Lung (tissue), 11 donors: ENCODE measurements at regions not wholly inside any gene's neighbourhood (a gene's known extent, or its start where the extent isn't known, plus 50 kb on each side); places are given as distances from the start of the nearest gene placed in this dataset.

Experiments used
- ATAC-seq: fragments of 200-7000 bp; cut with Tn5 transposase; one replicate; pipeline ENCODE4 v1.9.1; 2020; ENCODE audit warnings: moderate number of reproducible peaks; ENCODE audit not compliant: insufficient read depth, low FRiP score
- DNase-seq, 3 donors: peaks; one replicate each; pipeline ENCODE4 v3.0.0-alpha.2; 2013 to 2017
- H3K27ac ChIP-seq, 2 donors: one replicate each; pipeline ENCODE4 v1.5.1; 2013; ENCODE audit warnings: mild to moderate bottlenecking in 2 of 2, moderate library complexity in 2 of 2, control low read depth in 1 of 2, inconsistent platforms in 1 of 2, low read depth in 1 of 2, low read length in 1 of 2
- H3K27me3 ChIP-seq, 3 donors: one replicate each; pipeline ENCODE4 v1.5.1; 2013; ENCODE audit warnings: low read length in 2 of 3; ENCODE audit not compliant: control insufficient read depth in 3 of 3, insufficient read depth in 3 of 3
- H3K36me3 ChIP-seq, 4 donors: one replicate each; pipeline ENCODE4 v1.5.1; 2013; ENCODE audit warnings: low read length in 4 of 4, mild to moderate bottlenecking in 1 of 4, moderate library complexity in 1 of 4; ENCODE audit not compliant: control insufficient read depth in 4 of 4, insufficient read depth in 4 of 4
- H3K4me1 ChIP-seq, 5 donors: one replicate each; pipeline ENCODE4 v1.5.1; 2013; ENCODE audit warnings: low read length in 5 of 5, mild to moderate bottlenecking in 2 of 5, moderate library complexity in 1 of 5; ENCODE audit not compliant: control insufficient read depth in 5 of 5, insufficient read depth in 5 of 5
- H3K4me3 ChIP-seq: one replicate; pipeline ENCODE4 v1.5.1; 2013; ENCODE audit warnings: mild to moderate bottlenecking, control low read depth, moderate library complexity
- H3K9ac ChIP-seq, 2 donors: one replicate each; pipeline ENCODE4 v1.5.1; 2013; ENCODE audit warnings: low read length in 2 of 2, control low read depth in 1 of 2; ENCODE audit not compliant: insufficient read depth in 1 of 2
- H3K9me3 ChIP-seq, 4 donors: one replicate each; pipeline ENCODE4 v1.5.1; 2013; ENCODE audit warnings: low read length in 3 of 4, mild to moderate bottlenecking in 1 of 4, moderate library complexity in 1 of 4; ENCODE audit not compliant: control insufficient read depth in 4 of 4, insufficient read depth in 3 of 4
- WGBS, 2 donors: extraction: QIAGEN DNeasy Blood & Tissue Kit; methylation state at CpG; one replicate each; pipeline ENCODE4 v1.1.7; 2013; 5-methylcytosine and 5-hydroxymethylcytosine counted together
- TF ChIP-seq, protein P1 (sequence below): IDR thresholded peaks from 2 replicates; pipeline ENCODE4 v1.5.1; 2012; ENCODE audit warnings: mild to moderate bottlenecking; ENCODE audit errors: control extremely low read depth, extremely low read depth
- donor health status: control.
- donor health status: control.
- donor health status: Bipolar disorder and iron deficiency.
- donor health status: healthy.
- donor health status: DM: yes; HTN: yes; CAD: no.

DNA sequence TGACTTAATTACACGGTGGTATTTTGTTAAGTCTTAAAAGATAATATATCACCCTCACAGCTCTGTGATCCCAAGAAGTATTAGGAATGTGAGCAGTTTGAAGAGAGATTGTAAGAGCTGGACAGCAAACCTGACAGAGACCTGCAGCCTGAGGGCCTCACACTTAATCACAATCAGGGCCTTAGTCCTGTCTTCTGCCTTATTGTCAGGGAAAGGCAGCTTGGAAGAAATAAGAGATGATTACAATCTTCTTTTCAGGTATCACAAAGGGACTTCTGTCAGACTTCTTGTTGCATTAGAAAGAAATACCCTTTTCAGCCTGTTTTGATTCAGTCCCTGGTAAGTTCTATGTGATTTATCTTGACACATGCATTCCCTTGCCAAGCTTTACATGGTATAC, 1433.8 kb upstream of the SLC39A10 start:
- WGBS, 2 donors, result 45 to 65% methylated on average over 1 of the region's 1 CpG
- H3K4me1 ChIP-seq, result no peaks in the 10 kb centered on the region
- DNase-seq (no peak), ATAC-seq (no peak)
- H3K4me3 ChIP-seq, result no peak overlapping the region
- no peaks in the 10 kb centered on the region for H3K27me3 ChIP-seq
- no peaks in the 10 kb centered on the region for H3K36me3 ChIP-seq
- no peak overlapping the region for H3K27ac ChIP-seq
- H3K9ac ChIP-seq, result no peak overlapping the region
- TF ChIP-seq, protein P1, sequence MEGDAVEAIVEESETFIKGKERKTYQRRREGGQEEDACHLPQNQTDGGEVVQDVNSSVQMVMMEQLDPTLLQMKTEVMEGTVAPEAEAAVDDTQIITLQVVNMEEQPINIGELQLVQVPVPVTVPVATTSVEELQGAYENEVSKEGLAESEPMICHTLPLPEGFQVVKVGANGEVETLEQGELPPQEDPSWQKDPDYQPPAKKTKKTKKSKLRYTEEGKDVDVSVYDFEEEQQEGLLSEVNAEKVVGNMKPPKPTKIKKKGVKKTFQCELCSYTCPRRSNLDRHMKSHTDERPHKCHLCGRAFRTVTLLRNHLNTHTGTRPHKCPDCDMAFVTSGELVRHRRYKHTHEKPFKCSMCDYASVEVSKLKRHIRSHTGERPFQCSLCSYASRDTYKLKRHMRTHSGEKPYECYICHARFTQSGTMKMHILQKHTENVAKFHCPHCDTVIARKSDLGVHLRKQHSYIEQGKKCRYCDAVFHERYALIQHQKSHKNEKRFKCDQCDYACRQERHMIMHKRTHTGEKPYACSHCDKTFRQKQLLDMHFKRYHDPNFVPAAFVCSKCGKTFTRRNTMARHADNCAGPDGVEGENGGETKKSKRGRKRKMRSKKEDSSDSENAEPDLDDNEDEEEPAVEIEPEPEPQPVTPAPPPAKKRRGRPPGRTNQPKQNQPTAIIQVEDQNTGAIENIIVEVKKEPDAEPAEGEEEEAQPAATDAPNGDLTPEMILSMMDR, result no peak
- H3K9me3 ChIP-seq, result no peaks in the 10 kb centered on the region

GRCh38 chr2:194214192-194214591, 1442.8 kb upstream of the SLC39A10 start:
- no peak for DNase-seq
- H3K4me3 ChIP-seq, result no peak overlapping the region
- H3K9me3 ChIP-seq, result no peaks in the 10 kb centered on the region
- H3K27me3 ChIP-seq, result no peaks in the 10 kb centered on the region
- H3K27ac ChIP-seq, result no peak overlapping the region
- TF ChIP-seq, protein P1, result no peak
- no peak overlapping the region for H3K9ac ChIP-seq
- H3K36me3 ChIP-seq, result no peaks in the 10 kb centered on the region
- ATAC-seq, result no peak
- no peaks in the 10 kb centered on the region for H3K4me1 ChIP-seq

DNA sequence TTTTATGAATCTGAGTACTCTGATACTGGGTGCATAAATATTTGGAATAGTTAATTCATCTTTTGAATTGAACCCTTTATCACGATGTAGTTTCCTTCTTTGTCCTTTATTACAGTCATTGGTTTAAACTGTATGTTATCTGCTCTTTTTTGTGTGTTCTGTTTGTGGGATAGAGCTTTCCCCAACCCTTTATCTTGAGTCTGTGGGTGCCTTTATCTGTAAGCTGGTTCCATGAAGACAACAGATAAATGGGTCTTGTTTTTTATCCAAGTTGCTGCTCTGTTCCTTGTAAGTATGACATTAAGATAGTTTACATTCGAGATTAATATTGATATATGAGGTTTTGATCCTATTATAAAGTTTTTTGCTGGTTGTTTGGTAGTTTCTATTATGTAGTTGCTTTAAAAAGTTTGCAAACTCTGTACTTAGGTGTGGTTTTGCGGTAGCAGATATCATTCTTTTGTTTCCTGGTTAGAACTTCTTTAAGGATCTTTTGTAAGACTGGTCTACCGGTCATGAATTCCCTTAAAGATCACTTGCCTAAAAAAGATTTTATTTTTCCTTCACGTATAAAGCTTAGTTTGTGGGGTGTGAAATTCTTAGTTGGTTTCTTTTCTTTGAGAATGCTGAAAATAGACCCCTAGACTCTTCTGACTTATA, 1451.3 kb upstream of the SLC39A10 start:
- Histone ChIP-seq H3K36me3 (no peaks in the 10 kb centered on the region), H3K4me3 (no peak overlapping the region), H3K4me1 (no peaks in the 10 kb centered on the region), H3K27me3 (no peaks in the 10 kb centered on the region), H3K9me3 (peaks cover 0 to 9% (median 0%) of the 10 kb centered on the region in 4 donors), H3K27ac (no peak overlapping the region), H3K9ac (no peak overlapping the region)
- 81 to 83% methylated on average over 5 of the region's 5 CpGs for WGBS, 2 donors
- TF ChIP-seq, protein P1, result no peak
- DNase-seq, result no peak
- no peak for ATAC-seq

DNA sequence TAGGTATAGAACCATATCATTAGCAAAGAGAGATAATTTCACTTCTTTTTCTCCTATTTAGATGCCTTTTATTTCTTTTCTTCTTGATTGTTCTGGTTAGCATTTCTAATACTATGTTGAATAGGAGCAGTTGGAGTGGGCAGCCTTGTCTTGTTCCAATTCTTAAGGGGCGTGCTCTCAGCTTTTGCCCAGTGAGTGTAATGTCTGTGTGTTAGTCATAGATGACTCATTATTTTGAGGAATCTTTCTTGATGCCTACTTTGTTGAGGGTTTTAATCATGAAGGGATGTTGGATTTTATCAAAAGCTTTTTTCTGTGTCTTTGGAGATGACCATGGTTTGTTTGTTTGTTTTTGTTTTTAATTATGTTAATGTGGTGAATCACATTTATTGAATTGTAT, 1453.1 kb upstream of the SLC39A10 start:
- Histone ChIP-seq H3K36me3 (no peaks in the 10 kb centered on the region), H3K27me3 (no peaks in the 10 kb centered on the region), H3K9me3 (peaks cover 0 to 9% (median 0%) of the 10 kb centered on the region in 4 donors), H3K9ac (no peak overlapping the region), H3K27ac (no peak overlapping the region), H3K4me1 (no peaks in the 10 kb centered on the region), H3K4me3 (no peak overlapping the region)
- TF ChIP-seq, protein P1, result no peak
- 83 to 91% methylated on average over 1 of the region's 1 CpG for WGBS, 2 donors
- DNase-seq (no peak), ATAC-seq (no peak)
